GM18511 (cell line): ENCODE measurements at regions not wholly inside any gene's neighbourhood (a gene's known extent, or its start where the extent isn't known, plus 50 kb on each side); places are given as distances from the start of the nearest gene placed in this dataset.
"Not testable (repeated sequence)": the region's sequence is repeated elsewhere in the genome, so short reads cannot be mapped to it uniquely, and the experiment has no call there.

Experiments used
- ATAC-seq: cut with Tn5 transposase; IDR thresholded peaks from one replicate; pipeline ENCODE4 v1.9.1; 2021; ENCODE audit warnings: mild to moderate bottlenecking, moderate library complexity; ENCODE audit not compliant: unreplicated experiment

- no peak for ATAC-seq
Observed at GRCh38 chr13:31515427-31515826, 223.9 kb upstream of the RXFP2 start.

- ATAC-seq = no peak
Observed at GRCh38 chr13:31517599-31517998, 221.7 kb upstream of the RXFP2 start.

GRCh38 chr13:31518645-31519044, 220.7 kb upstream of the RXFP2 start:
- ATAC-seq = no peak

GRCh38 chr13:31521435-31521834, 217.9 kb upstream of the RXFP2 start:
- ATAC-seq = no peak

GRCh38 chr13:31522396-31522795, 216.9 kb upstream of the RXFP2 start:
- ATAC-seq = no peak

- ATAC-seq = no peak
Observed at GRCh38 chr13:31528176-31528575, 211.2 kb upstream of the RXFP2 start.

GRCh38 chr13:31528758-31529157, 210.6 kb upstream of the RXFP2 start:
- no peak for ATAC-seq

GRCh38 chr13:31530922-31531321, 208.4 kb upstream of the RXFP2 start:
- ATAC-seq = no peak

- ATAC-seq = no peak
Observed at GRCh38 chr13:31537052-31537451, 202.3 kb upstream of the RXFP2 start.

- ATAC-seq = no peak
Observed at GRCh38 chr13:31538067-31539042, 201.0 kb upstream of the RXFP2 start.

- no peak for ATAC-seq
Observed at GRCh38 chr13:31540281-31540680, 199.0 kb upstream of the RXFP2 start.

- ATAC-seq = no peak
Observed at GRCh38 chr13:31543190-31543589, 196.1 kb upstream of the RXFP2 start.

GRCh38 chr13:31545616-31546015, 193.7 kb upstream of the RXFP2 start:
- no peak for ATAC-seq

GRCh38 chr13:31556376-31556775, 182.9 kb upstream of the RXFP2 start:
- no peak for ATAC-seq

GRCh38 chr13:31584221-31584620, 155.1 kb upstream of the RXFP2 start:
- ATAC-seq = not testable (repeated sequence)

- ATAC-seq = no peak
Observed at GRCh38 chr13:31587698-31588266, 151.5 kb upstream of the RXFP2 start.

- ATAC-seq = no peak
Observed at GRCh38 chr13:31588316-31588715, 151.0 kb upstream of the RXFP2 start.

- ATAC-seq = no peak
Observed at GRCh38 chr13:31588893-31589292, 150.4 kb upstream of the RXFP2 start.

- no peak for ATAC-seq
Observed at GRCh38 chr13:31591642-31592233, 147.6 kb upstream of the RXFP2 start.

- ATAC-seq = no peak
Observed at GRCh38 chr13:31594056-31594455, 145.3 kb upstream of the RXFP2 start.

- ATAC-seq = no peak
Observed at GRCh38 chr13:31595563-31595962, 143.8 kb upstream of the RXFP2 start.

- ATAC-seq = no peak
Observed at GRCh38 chr13:31598990-31599389, 140.3 kb upstream of the RXFP2 start.
